ENCODE measurements at regions not wholly inside any gene's neighbourhood (a gene's known extent, or its start where the extent isn't known, plus 50 kb on each side); places are given as distances from the start of the nearest gene placed in this dataset.

GRCh38 chr13:48892688-48893075, 83.0 kb upstream of the FNDC3A start:
- TF ChIP-seq, protein P1, sequence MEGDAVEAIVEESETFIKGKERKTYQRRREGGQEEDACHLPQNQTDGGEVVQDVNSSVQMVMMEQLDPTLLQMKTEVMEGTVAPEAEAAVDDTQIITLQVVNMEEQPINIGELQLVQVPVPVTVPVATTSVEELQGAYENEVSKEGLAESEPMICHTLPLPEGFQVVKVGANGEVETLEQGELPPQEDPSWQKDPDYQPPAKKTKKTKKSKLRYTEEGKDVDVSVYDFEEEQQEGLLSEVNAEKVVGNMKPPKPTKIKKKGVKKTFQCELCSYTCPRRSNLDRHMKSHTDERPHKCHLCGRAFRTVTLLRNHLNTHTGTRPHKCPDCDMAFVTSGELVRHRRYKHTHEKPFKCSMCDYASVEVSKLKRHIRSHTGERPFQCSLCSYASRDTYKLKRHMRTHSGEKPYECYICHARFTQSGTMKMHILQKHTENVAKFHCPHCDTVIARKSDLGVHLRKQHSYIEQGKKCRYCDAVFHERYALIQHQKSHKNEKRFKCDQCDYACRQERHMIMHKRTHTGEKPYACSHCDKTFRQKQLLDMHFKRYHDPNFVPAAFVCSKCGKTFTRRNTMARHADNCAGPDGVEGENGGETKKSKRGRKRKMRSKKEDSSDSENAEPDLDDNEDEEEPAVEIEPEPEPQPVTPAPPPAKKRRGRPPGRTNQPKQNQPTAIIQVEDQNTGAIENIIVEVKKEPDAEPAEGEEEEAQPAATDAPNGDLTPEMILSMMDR (IDR thresholded peaks at IDR 0.05), result no peak
- TF ChIP-seq POLR2AphosphoS5 (IDR thresholded peaks at IDR 0.05; ENCODE audit: insufficient read depth in 1 of 2, low read depth in 1 of 2), result no peak

Data from vagina (tissue), 2 donors.